H1 (cell line): ENCODE measurements at regions not wholly inside any gene's neighbourhood (a gene's known extent, or its start where the extent isn't known, plus 50 kb on each side); places are given as distances from the start of the nearest gene placed in this dataset.

Experiments used
- CTCF ChIA-PET: fragments of 300-600 bp; sonication (Branson Sonifier 250); formaldehyde crosslinking; loops from one replicate; lab custom pipeline; 2021; ENCODE audit not compliant: partially characterized antibody; lab: Charles Lee
- POLR2A ChIA-PET: fragments of 300-600 bp; sonication (Branson Sonifier 250); formaldehyde crosslinking; loops from one replicate; lab custom pipeline; 2021; ENCODE audit warnings: inconsistent platforms; ENCODE audit not compliant: partially characterized antibody; lab: Charles Lee
- DNase-seq, 2 experiments: peaks; one replicate each; pipeline versions ENCODE4 v3.0.0 to v3.0.0-alpha.2; 2010 to 2022; ENCODE audit warnings: low spot score in 2 of 2, low read depth in 1 of 2, mixed read lengths in 1 of 2
- FAIRE-seq: peaks from 2 replicates; lab custom pipeline; 2011; peaks lifted over from hg19 to GRCh38; lab: Jason Lieb, UNC
- H2AFZ ChIP-seq: 2 replicates; pipeline ENCODE4 v1.8.1; 2012; ENCODE audit warnings: low read length, inconsistent platforms
- H2AK5ac ChIP-seq: 2 replicates; pipeline ENCODE4 v1.6.1; 2013; ENCODE audit warnings: low read depth, low read length
- H2BK120ac ChIP-seq: replicated peaks from 2 replicates; pipeline ENCODE3; 2013; ENCODE audit warnings: low read depth, low read length, inconsistent platforms
- H2BK12ac ChIP-seq: 2 replicates; pipeline ENCODE4 v1.6.1; 2013; ENCODE audit warnings: low read depth, low read length
- H2BK15ac ChIP-seq: 2 replicates; pipeline ENCODE4 v1.6.1; 2013; ENCODE audit warnings: low read length
- H2BK20ac ChIP-seq: 2 replicates; pipeline ENCODE4 v1.6.1; 2013; ENCODE audit warnings: low read length
- H2BK5ac ChIP-seq: 2 replicates; pipeline ENCODE4 v1.6.1; 2013; ENCODE audit warnings: low read depth, low read length
- H3K14ac ChIP-seq: 2 replicates; pipeline ENCODE4 v1.6.1; 2013; ENCODE audit warnings: inconsistent platforms; ENCODE audit not compliant: insufficient read length
- H3K18ac ChIP-seq: 2 replicates; pipeline ENCODE4 v1.6.1; 2013; ENCODE audit warnings: low read length; ENCODE audit errors: extremely low read depth
- H3K23ac ChIP-seq: 2 replicates; pipeline ENCODE4 v1.6.1; 2013; ENCODE audit warnings: inconsistent platforms; ENCODE audit not compliant: insufficient read length
- H3K23me2 ChIP-seq: 2 replicates; pipeline ENCODE4 v1.6.1; 2013; ENCODE audit warnings: low read depth, low read length
- H3K27ac ChIP-seq: 2 replicates; pipeline ENCODE4 v1.6.1; 2011; ENCODE audit warnings: low read depth, low read length, inconsistent platforms
- H3K27me3 ChIP-seq, 4 experiments: replicated peaks in 1 of 4; 1 replicate in 1 of 4; 2 replicates in 3 of 4; pipeline versions ENCODE4 v1.6.1 to v1.8.1; 2011 to 2013; ENCODE audit warnings: low read length in 3 of 4, mild to moderate bottlenecking in 3 of 4, inconsistent platforms in 2 of 4, mixed read lengths in 2 of 4, moderate library complexity in 1 of 4; ENCODE audit not compliant: control insufficient read depth in 3 of 4, insufficient read depth in 3 of 4; ENCODE audit errors: extremely low read depth in 1 of 4
- H3K36me3 ChIP-seq, 4 experiments: 2 replicates each; pipeline versions ENCODE4 v1.6.1 to v1.8.1; 2011 to 2013; ENCODE audit warnings: mild to moderate bottlenecking in 4 of 4, low read length in 3 of 4, moderate library complexity in 2 of 4, control low read depth in 1 of 4, inconsistent platforms in 1 of 4; ENCODE audit not compliant: insufficient read depth in 4 of 4, control insufficient read depth in 2 of 4
- H3K4ac ChIP-seq: replicated peaks from 2 replicates; pipeline ENCODE3; 2013; ENCODE audit warnings: low read length, low read depth, mixed read lengths, inconsistent platforms; ENCODE audit not compliant: insufficient read length
- H3K4me1 ChIP-seq, 4 experiments: replicated peaks in 1 of 4; 1 replicate in 1 of 4; 2 replicates in 3 of 4; pipeline versions ENCODE4 v1.6.1 to v1.8.1; 2011 to 2013; ENCODE audit warnings: low read length in 3 of 4, inconsistent platforms in 2 of 4, mixed read lengths in 1 of 4; ENCODE audit not compliant: insufficient read depth in 4 of 4, control insufficient read depth in 3 of 4
- H3K4me2 ChIP-seq, 2 experiments: 2 replicates each; pipeline versions ENCODE4 v1.6.1 to v1.8.1; 2011 to 2013; ENCODE audit warnings: low read depth in 2 of 2, low read length in 2 of 2, control low read depth in 1 of 2, inconsistent platforms in 1 of 2, mild to moderate bottlenecking in 1 of 2; ENCODE audit not compliant: insufficient read depth in 1 of 2
- H3K4me3 ChIP-seq, 4 experiments: fragments of 200-600, 300-600 bp in 1 of 4; sonication (generic), shearing (Covaris generic), sonication (Bioruptor Twin) in 1 of 4; 2 replicates each; pipeline versions ENCODE4 v1.5.1 to v1.8.1; 2011 to 2016; ENCODE audit warnings: low read length in 4 of 4, low read depth in 3 of 4, control low read depth in 2 of 4, inconsistent platforms in 2 of 4, mild to moderate bottlenecking in 2 of 4, mixed read lengths in 1 of 4, moderate library complexity in 1 of 4; ENCODE audit not compliant: insufficient read depth in 2 of 4; ENCODE audit errors: extremely low read depth in 1 of 4
- H3K56ac ChIP-seq: replicated peaks from 2 replicates; pipeline ENCODE3; 2013; ENCODE audit warnings: low read depth, mild to moderate bottlenecking, mixed read lengths, low read length, inconsistent platforms; ENCODE audit not compliant: insufficient read length
- H3K79me1 ChIP-seq: 2 replicates; pipeline ENCODE4 v1.6.1; 2013; ENCODE audit warnings: low read depth, low read length, control low read depth
- H3K79me2 ChIP-seq, 2 experiments: 2 replicates each; pipeline versions ENCODE4 v1.6.1 to v1.8.1; 2012 to 2013; ENCODE audit warnings: low read length in 2 of 2, mild to moderate bottlenecking in 2 of 2, inconsistent platforms in 1 of 2; ENCODE audit not compliant: insufficient read depth in 2 of 2, control insufficient read depth in 1 of 2
- H3K9ac ChIP-seq, 4 experiments: replicated peaks in 1 of 4; 1 replicate in 1 of 4; 2 replicates in 3 of 4; pipeline versions ENCODE4 v1.6.1 to v1.8.1; 2011 to 2013; ENCODE audit warnings: low read depth in 3 of 4, low read length in 3 of 4, control low read depth in 2 of 4, mild to moderate bottlenecking in 2 of 4, moderate library complexity in 2 of 4, inconsistent platforms in 1 of 4; ENCODE audit errors: extremely low read depth in 1 of 4
- H3K9me3 ChIP-seq, 2 experiments: 2 replicates each; pipeline versions ENCODE4 v1.6.1 to v1.8.1; 2012 to 2013; ENCODE audit warnings: mild to moderate bottlenecking in 2 of 2, moderate library complexity in 2 of 2, control low read depth in 1 of 2, inconsistent platforms in 1 of 2, low read depth in 1 of 2, low read length in 1 of 2, mixed read lengths in 1 of 2; ENCODE audit not compliant: insufficient read depth in 2 of 2
- H4K20me1 ChIP-seq, 2 experiments: replicated peaks in 1 of 2; 2 replicates each; pipeline versions ENCODE3 to v1.8.1; 2011 to 2013; ENCODE audit warnings: inconsistent platforms in 2 of 2, low read length in 2 of 2, mild to moderate bottlenecking in 1 of 2; ENCODE audit not compliant: insufficient read depth in 2 of 2, control insufficient read depth in 1 of 2
- H4K5ac ChIP-seq: 2 replicates; pipeline ENCODE4 v1.6.1; 2013; ENCODE audit warnings: low read length, low read depth, mixed read lengths, inconsistent platforms; ENCODE audit not compliant: insufficient read length
- H4K8ac ChIP-seq: 2 replicates; pipeline ENCODE4 v1.8.0; 2013; ENCODE audit warnings: mild to moderate bottlenecking, moderate library complexity, low read length, inconsistent platforms; ENCODE audit not compliant: insufficient read depth; ENCODE audit errors: extremely low read depth
- H4K91ac ChIP-seq: replicated peaks from 2 replicates; pipeline ENCODE3; 2013; ENCODE audit warnings: low read length, mixed read lengths, inconsistent platforms; ENCODE audit not compliant: insufficient read length
- CBX5 ChIP-seq: fragments of 300-800, 300-1000 bp; sonication (generic); IDR thresholded peaks from 2 replicates; pipeline ENCODE4 v1.7.1; 2016; ENCODE audit warnings: antibody characterized with exemption, low read length, low read depth
- FOSL1 ChIP-seq: IDR thresholded peaks from 2 replicates; pipeline ENCODE4 v1.6.1; 2011; ENCODE audit warnings: mild to moderate bottlenecking, low read depth, low read length, moderate library complexity; ENCODE audit not compliant: insufficient read depth
- JUN ChIP-seq: IDR thresholded peaks from 2 replicates; pipeline ENCODE4 v1.6.1; 2011; ENCODE audit warnings: low read depth, mild to moderate bottlenecking, improper control_type of control experiment, low read length
- KDM5A ChIP-seq: fragments of 200-600 bp; IDR thresholded peaks from 2 replicates; pipeline ENCODE4 v1.7.1; 2012; ENCODE audit warnings: mild to moderate bottlenecking, low read length, inconsistent platforms, mixed read lengths
- SAP30 ChIP-seq: fragments of 300-600 bp; sonication (generic); IDR thresholded peaks from 2 replicates; pipeline ENCODE4 v1.7.1; 2012; ENCODE audit warnings: low read length, moderate library complexity, mild to moderate bottlenecking, inconsistent platforms; ENCODE audit not compliant: insufficient read depth, insufficient replicate concordance
- SP4 ChIP-seq: IDR thresholded peaks from 2 replicates; pipeline ENCODE4 v1.6.1; 2012; ENCODE audit warnings: low read length, inconsistent platforms
- SRF ChIP-seq: IDR thresholded peaks from 2 replicates; pipeline ENCODE4 v1.6.1; 2011; ENCODE audit warnings: mild to moderate bottlenecking, low read depth, low read length, moderate library complexity
- TBP ChIP-seq: IDR thresholded peaks from 2 replicates; pipeline ENCODE4 v1.6.1; 2011; ENCODE audit warnings: low read depth, low read length, improper control_type of control experiment
- WGBS, 2 experiments: shearing (Covaris generic) in 1 of 2; methylation state at CpG; one replicate each; pipeline versions ENCODE4 v1.1.6 to v1.1.7; 2013 to 2015; ENCODE audit warnings: low lambda C conversion rate in 2 of 2, mixed read lengths in 2 of 2, inconsistent platforms in 1 of 2, low coverage in 1 of 2, missing lambda C conversion rate in 1 of 2; ENCODE audit not compliant: insufficient replicate concordance in 2 of 2, insufficient coverage in 1 of 2, insufficient read length in 1 of 2; ENCODE audit errors: extremely low coverage in 1 of 2, missing lambda C conversion rate in 1 of 2; 5-methylcytosine and 5-hydroxymethylcytosine counted together
- TF ChIP-seq, protein P1 (sequence below): IDR thresholded peaks from 2 replicates; pipeline ENCODE4 v1.6.1; 2011; ENCODE audit warnings: low read length, improper control_type of control experiment
- TF ChIP-seq, protein P2 (sequence below): IDR thresholded peaks from 2 replicates; pipeline ENCODE4 v1.6.1; 2012; ENCODE audit warnings: inconsistent platforms

GRCh38 chr6:140045116-140045515 is 670.7 kb upstream of the CITED2 start:
- no peak overlapping the region for H2BK15ac ChIP-seq
- no peak overlapping the region for H3K4me3 ChIP-seq
- H3K27me3 ChIP-seq, result no peaks in the 10 kb centered on the region
- H2BK5ac ChIP-seq, result no peak overlapping the region; the same call in 1 of the 2 replicates
- H3K23ac ChIP-seq, result no peak overlapping the region
- H3K18ac ChIP-seq, result no peak overlapping the region
- no peak overlapping the region for H3K14ac ChIP-seq
- no peak overlapping the region for H2AFZ ChIP-seq
- POLR2A ChIA-PET, result no interaction called here
- CTCF ChIA-PET, result interaction anchor here (1.6 kb wide), 1 partner anchor 7 kb away, joined by 6 read pairs; no protein-coding TSS in a partner anchor
- no peak overlapping the region for H4K91ac ChIP-seq
- no peak for TF ChIP-seq KDM5A
- TF ChIP-seq SP4, result no peak
- no peak for TF ChIP-seq JUN
- no peak for TF ChIP-seq SAP30
- no peak for TF ChIP-seq FOSL1
- TF ChIP-seq, protein P1, sequence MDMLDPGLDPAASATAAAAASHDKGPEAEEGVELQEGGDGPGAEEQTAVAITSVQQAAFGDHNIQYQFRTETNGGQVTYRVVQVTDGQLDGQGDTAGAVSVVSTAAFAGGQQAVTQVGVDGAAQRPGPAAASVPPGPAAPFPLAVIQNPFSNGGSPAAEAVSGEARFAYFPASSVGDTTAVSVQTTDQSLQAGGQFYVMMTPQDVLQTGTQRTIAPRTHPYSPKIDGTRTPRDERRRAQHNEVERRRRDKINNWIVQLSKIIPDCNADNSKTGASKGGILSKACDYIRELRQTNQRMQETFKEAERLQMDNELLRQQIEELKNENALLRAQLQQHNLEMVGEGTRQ, result no peak
- TF ChIP-seq SRF, result no peak
- no peak for TF ChIP-seq TBP
- TF ChIP-seq CBX5, result no peak
- TF ChIP-seq, protein P2, sequence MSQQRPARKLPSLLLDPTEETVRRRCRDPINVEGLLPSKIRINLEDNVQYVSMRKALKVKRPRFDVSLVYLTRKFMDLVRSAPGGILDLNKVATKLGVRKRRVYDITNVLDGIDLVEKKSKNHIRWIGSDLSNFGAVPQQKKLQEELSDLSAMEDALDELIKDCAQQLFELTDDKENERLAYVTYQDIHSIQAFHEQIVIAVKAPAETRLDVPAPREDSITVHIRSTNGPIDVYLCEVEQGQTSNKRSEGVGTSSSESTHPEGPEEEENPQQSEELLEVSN, result no peak
- H3K23me2 ChIP-seq, result peaks cover 2% of the 10 kb centered on the region; the same call in 1 of the 2 replicates
- no peaks in the 10 kb centered on the region for H3K36me3 ChIP-seq
- H2BK120ac ChIP-seq, result no peak overlapping the region
- H3K9me3 ChIP-seq, result no peaks in the 10 kb centered on the region
- no peak overlapping the region for H4K8ac ChIP-seq
- H3K27ac ChIP-seq, result no peak overlapping the region
- 86% methylated on average over 1 of the region's 1 CpG; no CpG with 5 or more reads in 1 of the 2 experiments for WGBS, 2 experiments
- H4K20me1 ChIP-seq, result no peaks in the 10 kb centered on the region
- H4K5ac ChIP-seq, result no peak overlapping the region
- H2BK20ac ChIP-seq, result 0 out of 2 replicates have a peak overlapping the region, but pooled peaks have one; percentile 9
- H3K9ac ChIP-seq, result no peak overlapping the region
- no peak overlapping the region for H3K56ac ChIP-seq
- H2BK12ac ChIP-seq, result peak overlapping the region; percentile 72; the same call in 1 of the 2 replicates
- peak overlapping the region; percentile 40 for H3K4ac ChIP-seq
- H3K4me1 ChIP-seq, result peaks cover 1 to 10% (median 7%) of the 10 kb centered on the region in 4 experiments; a peak in 4 of 7 replicates
- no peaks in the 10 kb centered on the region for H3K79me2 ChIP-seq
- no peak for FAIRE-seq
- H2AK5ac ChIP-seq, result 0 out of 2 replicates have a peak overlapping the region, but pooled peaks have one; percentile 41
- no peak for DNase-seq
- H3K79me1 ChIP-seq, result no peaks in the 10 kb centered on the region
- no peak overlapping the region for H3K4me2 ChIP-seq
